ENCODE measurements at regions not wholly inside any gene's neighbourhood (a gene's known extent, or its start where the extent isn't known, plus 50 kb on each side); places are given as distances from the start of the nearest gene placed in this dataset.

GRCh38 chrX:68978255-68978654 is 149.4 kb downstream of the EFNB1 start:
- TF ChIP-seq GATA3 (IDR thresholded peaks at IDR 0.05; ENCODE audit: low read depth, low read length) (no peak), GATA2 (IDR thresholded peaks at IDR 0.05; ENCODE audit: low read depth, low read length) (no peak)

Measured in SH-SY5Y (cell line).